ENCODE measurements at regions not wholly inside any gene's neighbourhood (a gene's known extent, or its start where the extent isn't known, plus 50 kb on each side); places are given as distances from the start of the nearest gene placed in this dataset.

GRCh38 chr17:33854596-33854995 is 400.5 kb upstream of the CCL2 start:
- TF ChIP-seq GATA3 (IDR thresholded peaks at IDR 0.05; ENCODE audit: low read depth, low read length) (no peak), GATA2 (IDR thresholded peaks at IDR 0.05; ENCODE audit: low read depth, low read length) (no peak)
